ENCODE measurements at regions not wholly inside any gene's neighbourhood (a gene's known extent, or its start where the extent isn't known, plus 50 kb on each side); places are given as distances from the start of the nearest gene placed in this dataset.

DNA sequence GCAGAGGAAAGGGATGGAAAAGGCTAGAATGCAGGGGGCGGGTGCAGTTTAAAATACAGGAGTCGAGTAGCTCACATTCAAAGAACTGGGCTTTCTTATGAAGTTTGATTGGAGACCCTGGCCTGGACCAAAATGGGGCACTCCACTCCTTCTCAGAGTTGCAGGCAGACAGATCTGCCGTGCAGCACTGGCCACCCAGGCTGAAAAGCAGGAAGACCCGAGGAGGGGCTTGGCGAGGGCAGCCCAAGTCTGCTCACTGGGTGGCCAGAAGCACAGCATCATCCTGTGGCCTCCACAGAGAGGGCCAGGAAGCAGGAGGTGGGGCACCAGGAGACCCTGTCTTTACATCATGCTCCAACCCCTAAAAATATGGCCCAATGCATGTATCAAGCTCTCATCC lies 109.1 kb upstream of the BCL2L14 start:
- H3K4me1 ChIP-seq (ENCODE audit: control insufficient read depth, insufficient read depth, low read length): peaks cover 11% of the 10 kb centered on the region
- peaks cover 16% of the 10 kb centered on the region for H3K9me1 ChIP-seq (ENCODE audit: insufficient read depth, low read length)
- no peak overlapping the region for H2AFZ ChIP-seq (replicated peaks; ENCODE audit: low read length, poor library complexity)
- no peak overlapping the region for H3K4me3 ChIP-seq (ENCODE audit: insufficient read depth, low read depth, low read length)
- no peak overlapping the region for H3K18ac ChIP-seq (ENCODE audit: low read depth, low read length)
- H3K27me3 ChIP-seq (ENCODE audit: control insufficient read depth, insufficient read depth, low read length): peaks cover 6% of the 10 kb centered on the region; the same call in 1 of the 2 replicates
- intact Hi-C loops (cut with micrococcal nuclease) (no loop called here), dilution Hi-C loops (cut with HindIII; ENCODE audit: low sequenced_read_pairs, unreplicated experiment) (no loop called here), in situ Hi-C loops (cut with MboI; ENCODE audit: low sequenced_read_pairs) (no loop called here)
- no peaks in the 10 kb centered on the region for H3K79me1 ChIP-seq (ENCODE audit: low read depth in 1 of 2, low read length in 2 of 2)
- no peak overlapping the region for H2BK15ac ChIP-seq (ENCODE audit: low read depth, low read length)
- H4K8ac ChIP-seq (ENCODE audit: low read depth in 2 of 2, low read length in 2 of 2): no peak overlapping the region
- no peak overlapping the region for H2AK9ac ChIP-seq (replicated peaks; ENCODE audit: low read depth, low read length, poor library complexity)
- no peak overlapping the region for H2AK5ac ChIP-seq (ENCODE audit: low read depth, low read length)
- no peak overlapping the region for H3K23ac ChIP-seq (ENCODE audit: low read depth, low read length)
- no peak overlapping the region for H3K14ac ChIP-seq (replicated peaks; ENCODE audit: low read depth, low read length)
- no peak overlapping the region for H2BK120ac ChIP-seq (ENCODE audit: low read depth, low read length)
- no peak overlapping the region for H3K4me2 ChIP-seq (ENCODE audit: low read depth, low read length)
- no peak overlapping the region for H3K56ac ChIP-seq (ENCODE audit: extremely low read depth, insufficient read depth, low read length)
- H3K36me3 ChIP-seq (ENCODE audit: control insufficient read depth, insufficient read depth, low read length): no peaks in the 10 kb centered on the region
- WGBS, 2 experiments (ENCODE audit: extremely low coverage in 2 of 2, insufficient read length in 1 of 2): 43% methylated on average over 2 of the region's 5 CpGs; no CpG with 5 or more reads in 1 of the 2 experiments
- no peak for TF ChIP-seq SMC3 (IDR thresholded peaks at IDR 0.05; ENCODE audit: low read depth, low read length)
- TF ChIP-seq, protein P1, sequence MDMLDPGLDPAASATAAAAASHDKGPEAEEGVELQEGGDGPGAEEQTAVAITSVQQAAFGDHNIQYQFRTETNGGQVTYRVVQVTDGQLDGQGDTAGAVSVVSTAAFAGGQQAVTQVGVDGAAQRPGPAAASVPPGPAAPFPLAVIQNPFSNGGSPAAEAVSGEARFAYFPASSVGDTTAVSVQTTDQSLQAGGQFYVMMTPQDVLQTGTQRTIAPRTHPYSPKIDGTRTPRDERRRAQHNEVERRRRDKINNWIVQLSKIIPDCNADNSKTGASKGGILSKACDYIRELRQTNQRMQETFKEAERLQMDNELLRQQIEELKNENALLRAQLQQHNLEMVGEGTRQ (IDR thresholded peaks at IDR 0.05; ENCODE audit: low read depth, low read length): no peak
- TF ChIP-seq, protein P2, sequence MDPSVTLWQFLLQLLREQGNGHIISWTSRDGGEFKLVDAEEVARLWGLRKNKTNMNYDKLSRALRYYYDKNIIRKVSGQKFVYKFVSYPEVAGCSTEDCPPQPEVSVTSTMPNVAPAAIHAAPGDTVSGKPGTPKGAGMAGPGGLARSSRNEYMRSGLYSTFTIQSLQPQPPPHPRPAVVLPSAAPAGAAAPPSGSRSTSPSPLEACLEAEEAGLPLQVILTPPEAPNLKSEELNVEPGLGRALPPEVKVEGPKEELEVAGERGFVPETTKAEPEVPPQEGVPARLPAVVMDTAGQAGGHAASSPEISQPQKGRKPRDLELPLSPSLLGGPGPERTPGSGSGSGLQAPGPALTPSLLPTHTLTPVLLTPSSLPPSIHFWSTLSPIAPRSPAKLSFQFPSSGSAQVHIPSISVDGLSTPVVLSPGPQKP (IDR thresholded peaks at IDR 0.05; ENCODE audit: borderline replicate concordance, low read depth, low read length): no peak
- TF ChIP-seq CHD1 (IDR thresholded peaks at IDR 0.05; ENCODE audit: low read depth, low read length): no peak
- no peak for TF ChIP-seq MAZ (IDR thresholded peaks at IDR 0.05; ENCODE audit: borderline replicate concordance, low read depth, low read length)
- TF ChIP-seq CEBPB (IDR thresholded peaks at IDR 0.05; ENCODE audit: low read depth, low read length): no peak
- TF ChIP-seq BHLHE40 (IDR thresholded peaks at IDR 0.05; ENCODE audit: low read depth, low read length): no peak
- TF ChIP-seq NFE2L2 (IDR thresholded peaks at IDR 0.05; ENCODE audit: low read depth, low read length): no peak
- no peak for TF ChIP-seq POLR2A (IDR thresholded peaks at IDR 0.05; ENCODE audit: low read depth, low read length)
- TF ChIP-seq CTCF (conservative IDR thresholded peaks at IDR 0.05; ENCODE audit: low read depth, low read length): no peak
- TF ChIP-seq RCOR1 (IDR thresholded peaks at IDR 0.05; ENCODE audit: insufficient replicate concordance, low read length): no peak
- no peak for TF ChIP-seq RAD21 (IDR thresholded peaks at IDR 0.05; ENCODE audit: low read length)
- TF ChIP-seq MAFK (IDR thresholded peaks at IDR 0.05; ENCODE audit: low read depth, low read length): no peak
- TF ChIP-seq MXI1 (IDR thresholded peaks at IDR 0.05; ENCODE audit: borderline replicate concordance, low read depth, low read length): no peak
- no peak for TF ChIP-seq FOS (IDR thresholded peaks at IDR 0.05; ENCODE audit: low read depth, low read length)
- no peak for TF ChIP-seq RFX5 (IDR thresholded peaks at IDR 0.05; ENCODE audit: low read depth, low read length)
- no peak overlapping the region for H4K91ac ChIP-seq (ENCODE audit: insufficient read depth, low read depth, low read length)
- no peak for DNase-seq
- ATAC-seq (ENCODE audit: low read depth): no peak
- ChIA-PET CTCF (no interaction called here), POLR2A (ENCODE audit: unreplicated experiment) (no interaction called here)
- no peaks in the 10 kb centered on the region for H4K20me1 ChIP-seq (ENCODE audit: insufficient read depth, low read length)
- peaks cover 3% of the 10 kb centered on the region for H3K9me3 ChIP-seq (ENCODE audit: control insufficient read depth, insufficient read depth, low read length)
- no peak overlapping the region for H3K9ac ChIP-seq (ENCODE audit: low read depth, low read length)
- no peak overlapping the region for H3K27ac ChIP-seq (ENCODE audit: insufficient read depth, low read length)
- H3K4ac ChIP-seq (ENCODE audit: low read depth, low read length): no peak overlapping the region
- H2BK20ac ChIP-seq (ENCODE audit: low read depth, low read length): no peak overlapping the region
- no peak overlapping the region for H4K5ac ChIP-seq (ENCODE audit: low read depth, low read length)
- no TSS peak for BruUV-seq (replicated peaks)
- no peak overlapping the region for H2BK5ac ChIP-seq (ENCODE audit: low read depth, low read length, poor library complexity, severe bottlenecking)

Measured in IMR-90 (cell line).